Lower leg skin (tissue), 3 donors: ENCODE measurements at regions not wholly inside any gene's neighbourhood (a gene's known extent, or its start where the extent isn't known, plus 50 kb on each side); places are given as distances from the start of the nearest gene placed in this dataset.

Experiments
- CTCF ChIP-seq, 3 donors: fragments of 450-650 bp; IDR thresholded peaks; one replicate each; pipeline ENCODE4 v1.5.1; 2016; ENCODE audit warnings: antibody characterized with exemption in 3 of 3, mild to moderate bottlenecking in 3 of 3, moderate library complexity in 2 of 3
- POLR2A ChIP-seq, 2 donors: fragments of 450-650 bp; IDR thresholded peaks; one replicate each; pipeline ENCODE4 v1.6.1; 2016 to 2017; ENCODE audit warnings: antibody characterized with exemption in 2 of 2, mild to moderate bottlenecking in 1 of 2, moderate library complexity in 1 of 2

GRCh38 chr16:55100100-55100499, 169.4 kb downstream of the IRX5 start:
- TF ChIP-seq CTCF (IDR thresholded peaks at IDR 0.05) (no peak), POLR2A (IDR thresholded peaks at IDR 0.05) (no peak)
